IMR-90 (cell line): ENCODE measurements at regions not wholly inside any gene's neighbourhood (a gene's known extent, or its start where the extent isn't known, plus 50 kb on each side); places are given as distances from the start of the nearest gene placed in this dataset.

Experiments used
- ATAC-seq: fragments of 200-7000 bp; cut with Tn5 transposase; 2 replicates; pipeline ENCODE4 v1.9.1; 2020; ENCODE audit warnings: low read depth, mild to moderate bottlenecking, moderate library complexity
- BruUV-seq: library from RNA; stranded (reverse); fragments of 400-500 nt; replicated peaks from 2 replicates; lab custom pipeline; 2021; lab: Mats Ljungman, UMichigan
- CTCF ChIA-PET: fragments of 300-600 bp; formaldehyde crosslinking; extraction: SDS; loops from one replicate; lab custom pipeline; 2021; ENCODE audit warnings: antibody characterized with exemption; lab: Yijun Ruan, JAX
- POLR2A ChIA-PET: fragments of 300-600 bp; sonication (Branson Sonifier 250); formaldehyde crosslinking; loops from one replicate; lab custom pipeline; 2022; ENCODE audit warnings: antibody characterized with exemption; ENCODE audit not compliant: unreplicated experiment; lab: Charles Lee
- DNase-seq: peaks from one replicate; pipeline ENCODE4 v3.0.0; 2013
- H2AFZ ChIP-seq: replicated peaks from 2 replicates; pipeline ENCODE3; 2013; ENCODE audit warnings: low read length, mild to moderate bottlenecking; ENCODE audit not compliant: poor library complexity
- H2AK5ac ChIP-seq: 2 replicates; pipeline ENCODE4 v1.6.1; 2013; ENCODE audit warnings: low read depth, low read length, inconsistent platforms
- H2AK9ac ChIP-seq: replicated peaks from 2 replicates; pipeline ENCODE3; 2013; ENCODE audit warnings: mild to moderate bottlenecking, low read depth, low read length, moderate library complexity; ENCODE audit not compliant: poor library complexity
- H2BK120ac ChIP-seq: 2 replicates; pipeline ENCODE4 v1.6.1; 2013; ENCODE audit warnings: low read depth, low read length, inconsistent platforms
- H2BK15ac ChIP-seq: 3 replicates; pipeline ENCODE4 v1.6.1; 2013; ENCODE audit warnings: low read depth, low read length, inconsistent platforms
- H2BK20ac ChIP-seq: 2 replicates; pipeline ENCODE4 v1.6.1; 2013; ENCODE audit warnings: low read depth, mild to moderate bottlenecking, inconsistent platforms, low read length, moderate library complexity
- H2BK5ac ChIP-seq: 2 replicates; pipeline ENCODE4 v1.6.1; 2013; ENCODE audit warnings: mild to moderate bottlenecking, low read depth, low read length, inconsistent platforms; ENCODE audit not compliant: poor library complexity, severe bottlenecking
- H3K14ac ChIP-seq: replicated peaks from 2 replicates; pipeline ENCODE4 v1.6.1; 2013; ENCODE audit warnings: low read depth, low read length, inconsistent platforms
- H3K18ac ChIP-seq: 2 replicates; pipeline ENCODE4 v1.6.1; 2013; ENCODE audit warnings: low read depth, low read length, control low read depth
- H3K23ac ChIP-seq: 2 replicates; pipeline ENCODE4 v1.6.1; 2013; ENCODE audit warnings: low read depth, low read length, inconsistent platforms
- H3K27ac ChIP-seq: 2 replicates; pipeline ENCODE4 v1.5.1; 2013; ENCODE audit warnings: mild to moderate bottlenecking, control low read depth, low read length; ENCODE audit not compliant: insufficient read depth
- H3K27me3 ChIP-seq: 2 replicates; pipeline ENCODE4 v1.6.1; 2013; ENCODE audit warnings: low read length; ENCODE audit not compliant: control insufficient read depth, insufficient read depth
- H3K36me3 ChIP-seq: 2 replicates; pipeline ENCODE4 v1.6.1; 2013; ENCODE audit warnings: low read length, mixed read lengths; ENCODE audit not compliant: control insufficient read depth, insufficient read depth
- H3K4ac ChIP-seq: 2 replicates; pipeline ENCODE4 v1.6.1; 2013; ENCODE audit warnings: low read depth, low read length, inconsistent platforms
- H3K4me1 ChIP-seq: 2 replicates; pipeline ENCODE4 v1.6.1; 2013; ENCODE audit warnings: low read length, mixed read lengths; ENCODE audit not compliant: control insufficient read depth, insufficient read depth
- H3K4me2 ChIP-seq: 2 replicates; pipeline ENCODE4 v1.6.1; 2013; ENCODE audit warnings: low read depth, mild to moderate bottlenecking, control low read depth, low read length, moderate library complexity
- H3K4me3 ChIP-seq: 2 replicates; pipeline ENCODE4 v1.5.1; 2013; ENCODE audit warnings: low read depth, mild to moderate bottlenecking, control low read depth, low read length, moderate library complexity; ENCODE audit not compliant: insufficient read depth
- H3K56ac ChIP-seq: 2 replicates; pipeline ENCODE4 v1.6.1; 2013; ENCODE audit warnings: low read length, inconsistent platforms; ENCODE audit not compliant: insufficient read depth; ENCODE audit errors: extremely low read depth
- H3K79me1 ChIP-seq, 2 experiments: 2 replicates each; pipeline ENCODE4 v1.6.1; 2013; ENCODE audit warnings: low read length in 2 of 2, inconsistent platforms in 1 of 2, low read depth in 1 of 2
- H3K9ac ChIP-seq: 2 replicates; pipeline ENCODE4 v1.6.1; 2013; ENCODE audit warnings: low read depth, low read length, control low read depth
- H3K9me1 ChIP-seq: 2 replicates; pipeline ENCODE4 v1.6.1; 2013; ENCODE audit warnings: low read length, inconsistent platforms; ENCODE audit not compliant: insufficient read depth
- H3K9me3 ChIP-seq: 2 replicates; pipeline ENCODE4 v1.6.1; 2013; ENCODE audit warnings: low read length; ENCODE audit not compliant: control insufficient read depth, insufficient read depth
- H4K20me1 ChIP-seq: 2 replicates; pipeline ENCODE4 v1.6.1; 2013; ENCODE audit warnings: low read length, inconsistent platforms; ENCODE audit not compliant: insufficient read depth
- H4K5ac ChIP-seq: 2 replicates; pipeline ENCODE4 v1.6.1; 2013; ENCODE audit warnings: mild to moderate bottlenecking, low read depth, low read length, control low read depth
- H4K8ac ChIP-seq, 2 experiments: 2 replicates each; pipeline ENCODE4 v1.6.1; 2013; ENCODE audit warnings: low read depth in 2 of 2, low read length in 2 of 2, control low read depth in 1 of 2, inconsistent platforms in 1 of 2
- H4K91ac ChIP-seq: 2 replicates; pipeline ENCODE4 v1.6.1; 2013; ENCODE audit warnings: low read depth, low read length, inconsistent platforms; ENCODE audit not compliant: insufficient read depth
- BHLHE40 ChIP-seq: fragments of 150-350 bp; IDR thresholded peaks from 2 replicates; pipeline ENCODE4 v1.6.1; 2016; ENCODE audit warnings: mild to moderate bottlenecking, low read depth, low read length
- CEBPB ChIP-seq: IDR thresholded peaks from 2 replicates; pipeline ENCODE4 v1.6.1; 2012; ENCODE audit warnings: low read depth, low read length, improper control_type of control experiment
- CHD1 ChIP-seq: IDR thresholded peaks from 2 replicates; pipeline ENCODE4 v1.6.1; 2012; ENCODE audit warnings: low read depth, low read length, improper control_type of control experiment
- CTCF ChIP-seq: conservative IDR thresholded peaks from 2 replicates; pipeline ENCODE4 v1.5.1; 2012; ENCODE audit warnings: mild to moderate bottlenecking, low read depth, low read length, improper control_type of control experiment
- FOS ChIP-seq: fragments of 150-350 bp; IDR thresholded peaks from 2 replicates; pipeline ENCODE4 v1.6.1; 2016; ENCODE audit warnings: low read depth, low read length
- MAFK ChIP-seq: IDR thresholded peaks from 2 replicates; pipeline ENCODE4 v1.6.1; 2012; ENCODE audit warnings: low read depth, low read length, improper control_type of control experiment
- MAZ ChIP-seq: IDR thresholded peaks from 2 replicates; pipeline ENCODE4 v1.6.1; 2012; ENCODE audit warnings: low read depth, mild to moderate bottlenecking, low read length, improper control_type of control experiment, moderate library complexity, borderline replicate concordance
- MXI1 ChIP-seq: IDR thresholded peaks from 2 replicates; pipeline ENCODE4 v1.6.1; 2012; ENCODE audit warnings: low read depth, mild to moderate bottlenecking, low read length, moderate library complexity, borderline replicate concordance
- NFE2L2 ChIP-seq: fragments of 150-350 bp; IDR thresholded peaks from 2 replicates; pipeline ENCODE4 v1.6.1; 2016; ENCODE audit warnings: low read depth, mild to moderate bottlenecking, low read length
- POLR2A ChIP-seq: IDR thresholded peaks from 2 replicates; pipeline ENCODE4 v1.6.1; 2012; ENCODE audit warnings: mild to moderate bottlenecking, low read depth, low read length
- RAD21 ChIP-seq: IDR thresholded peaks from 2 replicates; pipeline ENCODE4 v1.6.1; 2012; ENCODE audit warnings: low read length, improper control_type of control experiment
- RCOR1 ChIP-seq: IDR thresholded peaks from 2 replicates; pipeline ENCODE4 v1.6.1; 2012; ENCODE audit warnings: mild to moderate bottlenecking, low read length, improper control_type of control experiment; ENCODE audit not compliant: insufficient replicate concordance
- RFX5 ChIP-seq: IDR thresholded peaks from 2 replicates; pipeline ENCODE4 v1.8.0; 2012; ENCODE audit warnings: low read depth, mild to moderate bottlenecking, low read length, moderate library complexity
- SMC3 ChIP-seq: fragments of 150-350 bp; IDR thresholded peaks from 2 replicates; pipeline ENCODE4 v1.6.1; 2016; ENCODE audit warnings: low read depth, mild to moderate bottlenecking, antibody characterized with exemption, low read length, moderate library complexity
- USF2 ChIP-seq: fragments of 150-350 bp; IDR thresholded peaks from 2 replicates; pipeline ENCODE4 v1.6.1; 2017; ENCODE audit warnings: mild to moderate bottlenecking, antibody characterized with exemption, low read length, low read depth
- WGBS, 2 experiments: methylation state at CpG; one replicate each; pipeline versions ENCODE4 v1.1.5 to v1.1.7; 2013; ENCODE audit warnings: missing lambda C conversion rate in 2 of 2; ENCODE audit not compliant: insufficient read length in 1 of 2; ENCODE audit errors: extremely low coverage in 2 of 2; 5-methylcytosine and 5-hydroxymethylcytosine counted together
- dilution Hi-C: fragments of 300-500 bp; cut with HindIII; formaldehyde crosslinking; loops from one replicate; pipeline ENCODE4 v1.14.3; 2018; ENCODE audit warnings: low sequenced_read_pairs; ENCODE audit not compliant: unreplicated experiment
- in situ Hi-C: fragments of 300-500 bp; cut with MboI; formaldehyde crosslinking; loops from 3 replicates; pipeline ENCODE4 v1.14.3; 2019; ENCODE audit warnings: low sequenced_read_pairs, inconsistent platforms, mixed read lengths
- intact Hi-C: fragments of 100-400 bp; cut with micrococcal nuclease; formaldehyde crosslinking; loops from 2 replicates; pipeline ENCODE4 v1.10.0; 2022
- TF ChIP-seq, protein P1 (sequence below): fragments of 150-350 bp; IDR thresholded peaks from 2 replicates; pipeline ENCODE4 v1.6.1; 2016; ENCODE audit warnings: low read depth, mild to moderate bottlenecking, low read length, moderate library complexity, borderline replicate concordance

- no peak overlapping the region for H2BK120ac ChIP-seq
- H3K79me1 ChIP-seq: no peaks in the 10 kb centered on the region
- H3K18ac ChIP-seq: no peak overlapping the region
- intact Hi-C loops: no loop called here
- no peak overlapping the region for H4K91ac ChIP-seq
- no peak overlapping the region for H2BK15ac ChIP-seq
- H3K56ac ChIP-seq: no peak overlapping the region
- H3K27me3 ChIP-seq: no peaks in the 10 kb centered on the region
- CTCF ChIA-PET: no interaction called here
- H3K36me3 ChIP-seq: no peaks in the 10 kb centered on the region
- no CpG with 5 or more reads among the region's 1 CpG for WGBS, 2 experiments
- no peak overlapping the region for H3K23ac ChIP-seq
- H3K14ac ChIP-seq: no peak overlapping the region
- no peak overlapping the region for H3K4ac ChIP-seq
- H2BK20ac ChIP-seq: no peak overlapping the region
- no peak overlapping the region for H4K8ac ChIP-seq
- no peak overlapping the region for H3K27ac ChIP-seq
- no peaks in the 10 kb centered on the region for H3K9me3 ChIP-seq
- no peak overlapping the region for H2BK5ac ChIP-seq
- no peak overlapping the region for H2AFZ ChIP-seq
- no peak overlapping the region for H4K5ac ChIP-seq
- TF ChIP-seq RAD21 (no peak), POLR2A (no peak), NFE2L2 (no peak), MXI1 (no peak), CEBPB (no peak), RFX5 (no peak), BHLHE40 (no peak), RCOR1 (no peak), SMC3 (no peak), CHD1 (no peak), CTCF (no peak), MAFK (no peak), FOS (no peak), USF2 (no peak), MAZ (no peak)
- TF ChIP-seq, protein P1, sequence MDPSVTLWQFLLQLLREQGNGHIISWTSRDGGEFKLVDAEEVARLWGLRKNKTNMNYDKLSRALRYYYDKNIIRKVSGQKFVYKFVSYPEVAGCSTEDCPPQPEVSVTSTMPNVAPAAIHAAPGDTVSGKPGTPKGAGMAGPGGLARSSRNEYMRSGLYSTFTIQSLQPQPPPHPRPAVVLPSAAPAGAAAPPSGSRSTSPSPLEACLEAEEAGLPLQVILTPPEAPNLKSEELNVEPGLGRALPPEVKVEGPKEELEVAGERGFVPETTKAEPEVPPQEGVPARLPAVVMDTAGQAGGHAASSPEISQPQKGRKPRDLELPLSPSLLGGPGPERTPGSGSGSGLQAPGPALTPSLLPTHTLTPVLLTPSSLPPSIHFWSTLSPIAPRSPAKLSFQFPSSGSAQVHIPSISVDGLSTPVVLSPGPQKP: no peak
- no peak for DNase-seq
- no peaks in the 10 kb centered on the region for H3K4me1 ChIP-seq
- H3K4me3 ChIP-seq: no peak overlapping the region
- no peaks in the 10 kb centered on the region for H3K9me1 ChIP-seq
- POLR2A ChIA-PET: no interaction called here
- H3K4me2 ChIP-seq: no peak overlapping the region
- no peak for ATAC-seq
- H4K20me1 ChIP-seq: no peaks in the 10 kb centered on the region
- no TSS peak for BruUV-seq
- no peak overlapping the region for H2AK5ac ChIP-seq
- in situ Hi-C loops: no loop called here
- dilution Hi-C loops: no loop called here
- H2AK9ac ChIP-seq: no peak overlapping the region
- H3K9ac ChIP-seq: no peak overlapping the region
Observed at GRCh38 chr3:104791331-104791730, 575.4 kb upstream of the ALCAM start.
